ENCODE measurements at regions not wholly inside any gene's neighbourhood (a gene's known extent, or its start where the extent isn't known, plus 50 kb on each side); places are given as distances from the start of the nearest gene placed in this dataset.

GRCh38 chr7:25790963-25791362, 361.0 kb upstream of the NFE2L3 start:
- Histone ChIP-seq H3K9me2 (ENCODE audit: insufficient read depth, low read length) (no peaks in the 10 kb centered on the region), H3K4me3 (ENCODE audit: low read length) (no peak overlapping the region), H3K36me3 (ENCODE audit: insufficient read depth, low read length) (no peaks in the 10 kb centered on the region), H2AFZ (ENCODE audit: low read depth, low read length) (no peak overlapping the region), H3K27me3 (ENCODE audit: insufficient read depth, low read depth, low read length) (no peaks in the 10 kb centered on the region), H3K9me3 (ENCODE audit: low read length) (no peaks in the 10 kb centered on the region), H3K79me2 (replicated peaks; ENCODE audit: insufficient read depth, low read length) (no peaks in the 10 kb centered on the region), H3K9ac (ENCODE audit: low read length) (no peak overlapping the region), H3F3A (ENCODE audit: insufficient read depth, low read length, poor library complexity, severe bottlenecking) (no peaks in the 10 kb centered on the region), H4K20me1 (ENCODE audit: insufficient read depth) (no peaks in the 10 kb centered on the region), H3K27ac (ENCODE audit: low read length) (no peak overlapping the region), H3K4me2 (ENCODE audit: low read length) (no peak overlapping the region)
- no peak for TF ChIP-seq RAD21 (conservative IDR thresholded peaks at IDR 0.05)
- TF ChIP-seq CTCF (IDR thresholded peaks at IDR 0.05; ENCODE audit: poor library complexity, severe bottlenecking), result no peak
- TF ChIP-seq POLR2AphosphoS5 (IDR thresholded peaks at IDR 0.05), result no peak
- no peak for TF ChIP-seq EZH2 (IDR thresholded peaks at IDR 0.05; ENCODE audit: borderline replicate concordance, insufficient read depth, low read length, poor library complexity, severe bottlenecking)
- no peak for TF ChIP-seq TAF1 (IDR thresholded peaks at IDR 0.05; ENCODE audit: low read depth)
- no peak for TF ChIP-seq SMC3 (conservative IDR thresholded peaks at IDR 0.05; ENCODE audit: poor library complexity)
- TF ChIP-seq EP300 (conservative IDR thresholded peaks at IDR 0.05; ENCODE audit: poor library complexity, severe bottlenecking), result no peak
- TF ChIP-seq REST (IDR thresholded peaks at IDR 0.05; ENCODE audit: borderline replicate concordance), result no peak
- TF ChIP-seq MXI1 (conservative IDR thresholded peaks at IDR 0.05; ENCODE audit: poor library complexity, severe bottlenecking), result no peak

GRCh38 chr7:25792586-25792985, 359.4 kb upstream of the NFE2L3 start:
- Histone ChIP-seq H2AFZ (ENCODE audit: low read depth, low read length) (no peak overlapping the region), H3K4me2 (ENCODE audit: low read length) (no peak overlapping the region), H3K79me2 (replicated peaks; ENCODE audit: insufficient read depth, low read length) (no peaks in the 10 kb centered on the region), H3K27me3 (ENCODE audit: insufficient read depth, low read depth, low read length) (no peaks in the 10 kb centered on the region), H3K4me3 (ENCODE audit: low read length) (no peak overlapping the region), H3K9me3 (ENCODE audit: low read length) (no peaks in the 10 kb centered on the region), H3F3A (ENCODE audit: insufficient read depth, low read length, poor library complexity, severe bottlenecking) (no peaks in the 10 kb centered on the region), H4K20me1 (ENCODE audit: insufficient read depth) (no peaks in the 10 kb centered on the region), H3K27ac (ENCODE audit: low read length) (no peak overlapping the region), H3K9me2 (ENCODE audit: insufficient read depth, low read length) (no peaks in the 10 kb centered on the region), H3K9ac (ENCODE audit: low read length) (no peak overlapping the region), H3K36me3 (ENCODE audit: insufficient read depth, low read length) (no peaks in the 10 kb centered on the region)
- TF ChIP-seq CTCF (IDR thresholded peaks at IDR 0.05; ENCODE audit: poor library complexity, severe bottlenecking), result no peak
- no peak for TF ChIP-seq EP300 (conservative IDR thresholded peaks at IDR 0.05; ENCODE audit: poor library complexity, severe bottlenecking)
- no peak for TF ChIP-seq POLR2AphosphoS5 (IDR thresholded peaks at IDR 0.05)
- TF ChIP-seq TAF1 (IDR thresholded peaks at IDR 0.05; ENCODE audit: low read depth), result no peak
- TF ChIP-seq MXI1 (conservative IDR thresholded peaks at IDR 0.05; ENCODE audit: poor library complexity, severe bottlenecking), result no peak
- no peak for TF ChIP-seq REST (IDR thresholded peaks at IDR 0.05; ENCODE audit: borderline replicate concordance)
- TF ChIP-seq SMC3 (conservative IDR thresholded peaks at IDR 0.05; ENCODE audit: poor library complexity), result no peak
- TF ChIP-seq RAD21 (conservative IDR thresholded peaks at IDR 0.05), result no peak
- no peak for TF ChIP-seq EZH2 (IDR thresholded peaks at IDR 0.05; ENCODE audit: borderline replicate concordance, insufficient read depth, low read length, poor library complexity, severe bottlenecking)

Data from neural cell (in vitro differentiated cells).